NCI-H748 treated with DMSO at 0.1 percent for 48 hours (cell line): ENCODE measurements at regions not wholly inside any gene's neighbourhood (a gene's known extent, or its start where the extent isn't known, plus 50 kb on each side); places are given as distances from the start of the nearest gene placed in this dataset.

Experiments used
- DNase-seq: peaks from one replicate; lab custom pipeline; 2025; lab: John Stamatoyannopoulos, UW

- no peak for DNase-seq
Observed at GRCh38 chr9:89793124-89793495, 188.3 kb downstream of the GADD45G start.

- DNase-seq = no peak
Observed at GRCh38 chr9:89793551-89793950, 188.7 kb downstream of the GADD45G start.

GRCh38 chr9:89794918-89795317, 190.1 kb downstream of the GADD45G start:
- DNase-seq = no peak

GRCh38 chr9:89795538-89796195, 190.9 kb downstream of the GADD45G start:
- DNase-seq = no peak

GRCh38 chr9:89796606-89797005, 191.8 kb downstream of the GADD45G start:
- DNase-seq = no peak

GRCh38 chr9:89797255-89797654, 192.4 kb downstream of the GADD45G start:
- DNase-seq = no peak

- DNase-seq = no peak
Observed at GRCh38 chr9:89797937-89798455, 193.2 kb downstream of the GADD45G start.

- no peak for DNase-seq
Observed at GRCh38 chr9:89798547-89799120, 193.8 kb downstream of the GADD45G start.

- no peak for DNase-seq
Observed at GRCh38 chr9:89799221-89799620, 194.4 kb downstream of the GADD45G start.

- no peak for DNase-seq
Observed at GRCh38 chr9:89799766-89800165, 195.0 kb downstream of the GADD45G start.

- DNase-seq = no peak
Observed at GRCh38 chr9:89801341-89801740, 196.5 kb downstream of the GADD45G start.

GRCh38 chr9:89801742-89802670, 197.2 kb downstream of the GADD45G start:
- DNase-seq = no peak

- DNase-seq = no peak
Observed at GRCh38 chr9:89802781-89803355, 198.1 kb downstream of the GADD45G start.

- no peak for DNase-seq
Observed at GRCh38 chr9:89803403-89803802, 198.6 kb downstream of the GADD45G start.

GRCh38 chr9:89804766-89805531, 200.1 kb downstream of the GADD45G start:
- no peak for DNase-seq

- no peak for DNase-seq
Observed at GRCh38 chr9:89805571-89806292, 200.9 kb downstream of the GADD45G start.

- DNase-seq = no peak
Observed at GRCh38 chr9:89806371-89807100, 201.7 kb downstream of the GADD45G start.

GRCh38 chr9:89807101-89807395, 202.2 kb downstream of the GADD45G start:
- DNase-seq = no peak

GRCh38 chr9:89807682-89808075, 202.9 kb downstream of the GADD45G start:
- no peak for DNase-seq

- DNase-seq = peak; percentile 3
Observed at GRCh38 chr9:89808076-89808755, 203.4 kb downstream of the GADD45G start.
